ENCODE measurements at regions not wholly inside any gene's neighbourhood (a gene's known extent, or its start where the extent isn't known, plus 50 kb on each side); places are given as distances from the start of the nearest gene placed in this dataset.
"Not testable (repeated sequence)": the region's sequence is repeated elsewhere in the genome, so short reads cannot be mapped to it uniquely, and the experiment has no call there.

GRCh38 chr10:4249841-4250586 lies 465.0 kb upstream of the KLF6 start:
- DNase-seq: no peak

GRCh38 chr10:4247379-4247778 lies 462.4 kb upstream of the KLF6 start:
- no peak for DNase-seq

- DNase-seq: no peak
Measured at GRCh38 chr10:4246881-4247358, 461.9 kb upstream of the KLF6 start.

- no peak for DNase-seq
Measured at GRCh38 chr10:4243651-4244050, 458.6 kb upstream of the KLF6 start.

GRCh38 chr10:4243169-4243568 lies 458.2 kb upstream of the KLF6 start:
- DNase-seq: no peak

- DNase-seq: no peak
Measured at GRCh38 chr10:4242561-4243035, 457.6 kb upstream of the KLF6 start.

GRCh38 chr10:4241724-4242345 lies 456.8 kb upstream of the KLF6 start:
- no peak for DNase-seq

GRCh38 chr10:4240608-4241197 lies 455.7 kb upstream of the KLF6 start:
- no peak for DNase-seq

GRCh38 chr10:4239186-4239585 lies 454.2 kb upstream of the KLF6 start:
- no peak for DNase-seq

GRCh38 chr10:4236905-4237304 lies 451.9 kb upstream of the KLF6 start:
- DNase-seq: not testable (repeated sequence)

- no peak for DNase-seq
Measured at GRCh38 chr10:4234661-4235060, 449.7 kb upstream of the KLF6 start.

- DNase-seq: no peak
Measured at GRCh38 chr10:4231439-4231838, 446.4 kb upstream of the KLF6 start.

- no peak for DNase-seq
Measured at GRCh38 chr10:4230036-4230435, 445.0 kb upstream of the KLF6 start.

- DNase-seq: no peak
Measured at GRCh38 chr10:4229106-4229505, 444.1 kb upstream of the KLF6 start.

- DNase-seq: no peak
Measured at GRCh38 chr10:4227586-4227985, 442.6 kb upstream of the KLF6 start.

GRCh38 chr10:4226941-4227540 lies 442.0 kb upstream of the KLF6 start:
- no peak for DNase-seq

GRCh38 chr10:4224178-4224577 lies 439.2 kb upstream of the KLF6 start:
- DNase-seq: no peak

GRCh38 chr10:4221310-4221709 lies 436.3 kb upstream of the KLF6 start:
- DNase-seq: not testable (repeated sequence)

- no peak for DNase-seq
Measured at GRCh38 chr10:4219901-4220300, 434.9 kb upstream of the KLF6 start.

GRCh38 chr10:4217653-4218052 lies 432.6 kb upstream of the KLF6 start:
- no peak for DNase-seq

- DNase-seq: no peak
Measured at GRCh38 chr10:4217187-4217586, 432.2 kb upstream of the KLF6 start.

- DNase-seq: no peak
Measured at GRCh38 chr10:4216726-4217125, 431.7 kb upstream of the KLF6 start.

- DNase-seq: no peak
Measured at GRCh38 chr10:4215963-4216575, 431.1 kb upstream of the KLF6 start.

Data from stimulated activated CD4-positive, alpha-beta T cell treated with anti-CD3 and anti-CD28 coated beads, Interleukin-12 subunit alpha, Interleukin-12 subunit beta, amount 100 ng/mL, for 4 hours (primary cell).